Neural progenitor cell (in vitro differentiated cells): ENCODE measurements at regions not wholly inside any gene's neighbourhood (a gene's known extent, or its start where the extent isn't known, plus 50 kb on each side); places are given as distances from the start of the nearest gene placed in this dataset.

Source experiments
- CTCF ChIP-seq: fragments of 200-600 bp; sonication (generic); IDR thresholded peaks from 2 replicates; pipeline ENCODE4 v1.5.1; 2017; ENCODE audit warnings: antibody characterized with exemption, mild to moderate bottlenecking
- EZH2 ChIP-seq: fragments of 200-600 bp; sonication (generic); IDR thresholded peaks from 2 replicates; pipeline ENCODE4 v1.6.1; 2017; ENCODE audit warnings: antibody characterized with exemption, mild to moderate bottlenecking, moderate library complexity

GRCh38 chr15:69751566-69751965 is 298.9 kb downstream of the RPLP1 start:
- no peak for TF ChIP-seq CTCF
- no peak for TF ChIP-seq EZH2
